ENCODE measurements at regions not wholly inside any gene's neighbourhood (a gene's known extent, or its start where the extent isn't known, plus 50 kb on each side); places are given as distances from the start of the nearest gene placed in this dataset.

- Histone ChIP-seq H2BK15ac (ENCODE audit: low read depth, low read length) (no peak overlapping the region), H3K23me2 (ENCODE audit: insufficient read length, low read depth, low read length, poor library complexity, severe bottlenecking) (no peaks in the 10 kb centered on the region), H3K9ac (ENCODE audit: extremely low read depth, insufficient read length, low read length) (no peak overlapping the region), H2AK5ac (ENCODE audit: insufficient read length, low read length) (no peak overlapping the region), H3K27ac (ENCODE audit: insufficient read length, low read depth, low read length) (peak overlapping the region; percentile 35), H2BK12ac (ENCODE audit: insufficient read length, low read depth, low read length) (no peak overlapping the region), H3K79me2 (ENCODE audit: insufficient read depth, low read length) (no peaks in the 10 kb centered on the region), H4K5ac (ENCODE audit: insufficient read length, low read depth, low read length) (no peak overlapping the region), H2AFZ (ENCODE audit: low read length) (no peak overlapping the region), H3K14ac (ENCODE audit: insufficient read depth, low read length) (no peak overlapping the region), H2BK5ac (ENCODE audit: insufficient read length, low read length) (no peak overlapping the region), H3K23ac (ENCODE audit: insufficient read length, low read depth, low read length) (no peak overlapping the region), H3K27me3 (ENCODE audit: insufficient read depth, low read length) (no peaks in the 10 kb centered on the region), H2BK20ac (ENCODE audit: low read depth, low read length, poor library complexity, severe bottlenecking) (no peak overlapping the region), H4K91ac (ENCODE audit: insufficient read length, low read depth, low read length) (no peak overlapping the region), H3K9me3 (ENCODE audit: control insufficient read depth, low read depth, low read length) (no peaks in the 10 kb centered on the region), H2BK120ac (ENCODE audit: low read depth, low read length, poor library complexity, severe bottlenecking) (no peak overlapping the region), H3K4me1 (ENCODE audit: insufficient read depth, low read length) (peaks cover 18% of the 10 kb centered on the region; the same call in 1 of the 2 replicates), H3K79me1 (ENCODE audit: insufficient read depth, low read depth, low read length, poor library complexity, severe bottlenecking) (no peaks in the 10 kb centered on the region), H3T11ph (ENCODE audit: low read length) (no peak overlapping the region), H3K4me2 (ENCODE audit: insufficient read depth, insufficient read length, low read length) (peak overlapping the region; percentile 10), H4K20me1 (ENCODE audit: control insufficient read depth, insufficient read depth, insufficient read length) (no peaks in the 10 kb centered on the region), H3K18ac (ENCODE audit: insufficient read length, low read depth, low read length) (no peak overlapping the region), H3K4ac (ENCODE audit: low read depth, low read length) (no peak overlapping the region), H4K8ac (replicated peaks; ENCODE audit: insufficient read length, low read depth, low read length) (no peak overlapping the region), H3K56ac (ENCODE audit: insufficient read length, low read depth, low read length) (no peak overlapping the region)
- WGBS (ENCODE audit: extremely low coverage, insufficient read length, low lambda C conversion rate) = no CpG with 5 or more reads among the region's 2 CpGs
- peak overlapping the region in 1 of 2 experiments; percentile 11; a peak in 1 of 5 replicates for H3K4me3 Mint-ChIP-seq
- H3K27ac Mint-ChIP-seq = peak overlapping the region; percentile 3 to 82 (median 81); a peak in 6 of 7 replicates
- H3K4me1 Mint-ChIP-seq = peaks cover 43 to 46% of the 10 kb centered on the region in 2 experiments
- peaks cover 1% of the 10 kb centered on the region; the same call in 1 of the 2 replicates for H3K27me3 Mint-ChIP-seq (ENCODE audit: low read depth)
- no peak for DNase-seq
- no peaks in the 10 kb centered on the region; a peak in 1 of 7 replicates for H3K36me3 Mint-ChIP-seq (ENCODE audit: insufficient read depth in 1 of 3, low read depth in 3 of 3)
- TF ChIP-seq CTCF (conservative IDR thresholded peaks at IDR 0.05) = no peak
- H3K9me3 Mint-ChIP-seq = no peaks in the 10 kb centered on the region; a peak in 1 of 5 replicates
These were observed 119.8 kb downstream of the TBX5 start for GRCh38 chr12:114286145-114286544.
